ENCODE measurements at regions not wholly inside any gene's neighbourhood (a gene's known extent, or its start where the extent isn't known, plus 50 kb on each side); places are given as distances from the start of the nearest gene placed in this dataset.

DNA sequence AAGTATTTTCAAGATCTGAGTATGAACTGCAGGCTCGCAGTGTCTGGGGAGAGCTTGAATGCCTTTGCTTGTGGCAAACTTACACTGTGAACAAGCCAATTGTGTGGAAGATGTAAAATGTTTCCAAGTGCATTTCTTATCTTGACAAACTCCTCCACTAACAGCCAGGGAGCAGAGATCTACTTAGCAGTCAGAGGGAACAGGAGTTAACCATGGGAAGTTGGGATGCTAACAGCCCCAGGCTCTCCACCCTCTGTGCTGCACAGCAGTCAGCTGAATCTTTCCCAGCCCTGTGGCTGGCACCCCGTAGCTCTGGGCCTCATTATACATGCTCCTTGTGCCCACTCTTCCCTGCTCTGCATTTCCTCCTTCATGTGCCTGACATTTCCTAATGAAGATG, 450.2 kb downstream of the TSN start:
- TF ChIP-seq, protein P1, sequence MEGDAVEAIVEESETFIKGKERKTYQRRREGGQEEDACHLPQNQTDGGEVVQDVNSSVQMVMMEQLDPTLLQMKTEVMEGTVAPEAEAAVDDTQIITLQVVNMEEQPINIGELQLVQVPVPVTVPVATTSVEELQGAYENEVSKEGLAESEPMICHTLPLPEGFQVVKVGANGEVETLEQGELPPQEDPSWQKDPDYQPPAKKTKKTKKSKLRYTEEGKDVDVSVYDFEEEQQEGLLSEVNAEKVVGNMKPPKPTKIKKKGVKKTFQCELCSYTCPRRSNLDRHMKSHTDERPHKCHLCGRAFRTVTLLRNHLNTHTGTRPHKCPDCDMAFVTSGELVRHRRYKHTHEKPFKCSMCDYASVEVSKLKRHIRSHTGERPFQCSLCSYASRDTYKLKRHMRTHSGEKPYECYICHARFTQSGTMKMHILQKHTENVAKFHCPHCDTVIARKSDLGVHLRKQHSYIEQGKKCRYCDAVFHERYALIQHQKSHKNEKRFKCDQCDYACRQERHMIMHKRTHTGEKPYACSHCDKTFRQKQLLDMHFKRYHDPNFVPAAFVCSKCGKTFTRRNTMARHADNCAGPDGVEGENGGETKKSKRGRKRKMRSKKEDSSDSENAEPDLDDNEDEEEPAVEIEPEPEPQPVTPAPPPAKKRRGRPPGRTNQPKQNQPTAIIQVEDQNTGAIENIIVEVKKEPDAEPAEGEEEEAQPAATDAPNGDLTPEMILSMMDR (IDR thresholded peaks at IDR 0.05; ENCODE audit: low read depth, low read length, poor library complexity, severe bottlenecking): no peak
- TF ChIP-seq EZH2phosphoT487 (IDR thresholded peaks at IDR 0.05; ENCODE audit: borderline replicate concordance, low read length): no peak
